ENCODE measurements at regions not wholly inside any gene's neighbourhood (a gene's known extent, or its start where the extent isn't known, plus 50 kb on each side); places are given as distances from the start of the nearest gene placed in this dataset.

- TF ChIP-seq, protein P1, sequence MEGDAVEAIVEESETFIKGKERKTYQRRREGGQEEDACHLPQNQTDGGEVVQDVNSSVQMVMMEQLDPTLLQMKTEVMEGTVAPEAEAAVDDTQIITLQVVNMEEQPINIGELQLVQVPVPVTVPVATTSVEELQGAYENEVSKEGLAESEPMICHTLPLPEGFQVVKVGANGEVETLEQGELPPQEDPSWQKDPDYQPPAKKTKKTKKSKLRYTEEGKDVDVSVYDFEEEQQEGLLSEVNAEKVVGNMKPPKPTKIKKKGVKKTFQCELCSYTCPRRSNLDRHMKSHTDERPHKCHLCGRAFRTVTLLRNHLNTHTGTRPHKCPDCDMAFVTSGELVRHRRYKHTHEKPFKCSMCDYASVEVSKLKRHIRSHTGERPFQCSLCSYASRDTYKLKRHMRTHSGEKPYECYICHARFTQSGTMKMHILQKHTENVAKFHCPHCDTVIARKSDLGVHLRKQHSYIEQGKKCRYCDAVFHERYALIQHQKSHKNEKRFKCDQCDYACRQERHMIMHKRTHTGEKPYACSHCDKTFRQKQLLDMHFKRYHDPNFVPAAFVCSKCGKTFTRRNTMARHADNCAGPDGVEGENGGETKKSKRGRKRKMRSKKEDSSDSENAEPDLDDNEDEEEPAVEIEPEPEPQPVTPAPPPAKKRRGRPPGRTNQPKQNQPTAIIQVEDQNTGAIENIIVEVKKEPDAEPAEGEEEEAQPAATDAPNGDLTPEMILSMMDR (IDR thresholded peaks at IDR 0.05; ENCODE audit: insufficient read depth, low read depth, low read length, missing control alignments), result no peak
- DNase-seq (ENCODE audit: low read depth), result no peak
- H3K4me3 ChIP-seq (ENCODE audit: low read length), result no peak overlapping the region
Measured at GRCh38 chr11:11003226-11003625, 145.4 kb upstream of the ZBED5 start.

GRCh38 chr11:11000579-11001283, 142.9 kb upstream of the ZBED5 start:
- DNase-seq (ENCODE audit: low read depth), result no peak
- no peak overlapping the region for H3K4me3 ChIP-seq (ENCODE audit: low read length)
- TF ChIP-seq, protein P1 (IDR thresholded peaks at IDR 0.05; ENCODE audit: insufficient read depth, low read depth, low read length, missing control alignments), result no peak

GRCh38 chr11:10998674-10999073, 140.8 kb upstream of the ZBED5 start:
- DNase-seq (ENCODE audit: low read depth), result peak; percentile 36
- no peak overlapping the region for H3K4me3 ChIP-seq (ENCODE audit: low read length)
- TF ChIP-seq, protein P1 (IDR thresholded peaks at IDR 0.05; ENCODE audit: insufficient read depth, low read depth, low read length, missing control alignments), result no peak

DNA sequence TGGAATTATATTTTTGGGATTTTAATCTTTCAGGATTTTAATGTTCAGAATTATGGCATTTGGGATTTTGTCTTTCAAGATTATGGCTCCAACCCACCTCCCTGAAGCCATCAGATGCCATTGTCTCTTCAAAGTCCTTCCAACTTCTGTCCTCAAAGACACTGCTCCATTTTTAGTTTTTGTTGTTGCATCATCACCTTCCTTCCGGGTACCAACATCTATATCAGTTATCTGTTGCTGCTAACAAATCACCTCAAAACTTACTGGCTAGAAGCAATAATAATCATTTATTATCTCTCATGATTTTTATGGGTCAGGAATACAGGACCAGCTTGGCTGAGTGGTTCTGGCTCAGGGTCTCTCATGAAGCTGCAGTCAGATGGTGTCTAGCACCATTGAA, 138.8 kb upstream of the ZBED5 start:
- TF ChIP-seq, protein P1 (IDR thresholded peaks at IDR 0.05; ENCODE audit: insufficient read depth, low read depth, low read length, missing control alignments), result no peak
- no peak for DNase-seq (ENCODE audit: low read depth)
- no peak overlapping the region for H3K4me3 ChIP-seq (ENCODE audit: low read length)

DNA sequence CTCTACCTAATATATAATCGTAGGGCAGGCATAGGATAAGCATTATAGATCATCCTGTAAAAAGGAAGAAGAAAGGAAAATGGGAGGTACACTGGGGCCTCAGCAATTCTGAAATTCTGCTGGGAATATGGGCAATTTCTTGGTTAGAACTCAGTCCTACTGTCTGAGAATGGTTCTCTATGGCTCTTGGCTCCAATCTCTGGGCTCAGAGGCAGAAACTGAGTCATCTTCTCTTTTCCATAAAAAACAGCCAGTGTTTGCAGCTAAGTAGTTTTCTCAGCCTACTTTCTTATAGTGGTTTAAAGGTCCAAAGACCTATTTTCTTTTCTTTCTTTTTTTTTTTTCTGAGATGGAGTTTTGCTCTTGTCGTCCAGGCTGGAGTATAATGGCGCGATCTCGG, 135.8 kb upstream of the ZBED5 start:
- TF ChIP-seq, protein P1 (IDR thresholded peaks at IDR 0.05; ENCODE audit: insufficient read depth, low read depth, low read length, missing control alignments), result no peak
- no peak overlapping the region for H3K4me3 ChIP-seq (ENCODE audit: low read length)
- no peak for DNase-seq (ENCODE audit: low read depth)

- TF ChIP-seq, protein P1 (IDR thresholded peaks at IDR 0.05; ENCODE audit: insufficient read depth, low read depth, low read length, missing control alignments), result no peak
- peak; percentile 23 for DNase-seq (ENCODE audit: low read depth)
- H3K4me3 ChIP-seq (ENCODE audit: low read length), result no peak overlapping the region
Measured at GRCh38 chr11:10993186-10993585, 135.3 kb upstream of the ZBED5 start.

DNA sequence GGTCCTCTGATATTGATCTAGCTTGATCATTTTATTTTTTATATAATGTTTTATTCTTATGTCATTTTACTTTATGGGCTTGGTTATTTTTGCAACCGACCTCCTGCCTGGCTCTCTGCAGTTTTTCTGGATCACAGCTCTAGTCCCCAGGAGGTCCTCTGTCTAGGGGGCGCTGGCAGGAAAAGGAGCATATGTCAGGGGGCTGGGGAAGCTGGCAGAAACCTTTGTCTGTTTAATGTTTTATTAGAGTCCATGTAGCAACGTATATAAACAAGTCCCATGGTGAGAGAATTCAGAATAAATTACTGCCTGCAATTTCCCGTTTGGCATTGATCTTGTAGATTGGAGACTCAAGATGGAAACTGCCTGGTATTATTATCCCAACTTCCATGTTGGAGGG, 133.5 kb upstream of the ZBED5 start:
- DNase-seq (ENCODE audit: low read depth), result no peak
- H3K4me3 ChIP-seq (ENCODE audit: low read length), result no peak overlapping the region
- TF ChIP-seq, protein P1 (IDR thresholded peaks at IDR 0.05; ENCODE audit: insufficient read depth, low read depth, low read length, missing control alignments), result no peak
